ENCODE measurements at regions not wholly inside any gene's neighbourhood (a gene's known extent, or its start where the extent isn't known, plus 50 kb on each side); places are given as distances from the start of the nearest gene placed in this dataset.
"Not testable (repeated sequence)": the region's sequence is repeated elsewhere in the genome, so short reads cannot be mapped to it uniquely, and the experiment has no call there.

GRCh38 chrX:84870281-84870680 is 133.4 kb upstream of the APOOL start:
- DNase-seq = not testable (repeated sequence)

DNA sequence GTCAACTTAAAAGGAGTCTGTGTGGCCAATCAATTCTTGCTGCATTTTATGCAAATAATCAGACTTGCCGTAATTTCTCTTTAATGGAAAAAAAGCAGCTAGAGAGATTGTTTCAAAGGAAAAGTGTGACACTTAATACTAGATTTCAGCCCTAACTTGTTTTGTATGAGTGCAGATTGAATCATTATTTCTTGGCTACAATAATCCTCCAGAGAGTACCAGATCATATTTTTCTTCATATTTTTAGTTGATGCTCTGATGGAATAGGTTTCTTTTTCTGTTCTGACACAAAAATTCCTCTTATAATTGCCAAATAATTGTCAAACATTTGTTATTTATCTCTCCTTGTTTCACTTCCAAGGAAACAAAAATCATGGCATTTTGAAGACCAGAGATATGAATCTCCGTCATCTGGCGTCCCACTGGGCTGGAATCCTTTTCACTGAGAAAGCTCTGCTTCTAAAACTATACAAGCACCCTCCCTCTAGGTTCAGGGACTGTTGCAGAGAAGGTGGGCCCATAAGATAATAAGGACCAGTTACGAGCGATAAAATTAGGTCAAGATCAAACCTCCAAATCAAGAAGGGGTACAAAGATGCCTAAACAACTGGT is 131.4 kb upstream of the APOOL start:
- DNase-seq = not testable (repeated sequence)

- DNase-seq = no peak
These were observed 130.5 kb upstream of the APOOL start for GRCh38 chrX:84873176-84873575.

GRCh38 chrX:84876876-84877275 is 126.8 kb upstream of the APOOL start:
- DNase-seq = no peak

DNA sequence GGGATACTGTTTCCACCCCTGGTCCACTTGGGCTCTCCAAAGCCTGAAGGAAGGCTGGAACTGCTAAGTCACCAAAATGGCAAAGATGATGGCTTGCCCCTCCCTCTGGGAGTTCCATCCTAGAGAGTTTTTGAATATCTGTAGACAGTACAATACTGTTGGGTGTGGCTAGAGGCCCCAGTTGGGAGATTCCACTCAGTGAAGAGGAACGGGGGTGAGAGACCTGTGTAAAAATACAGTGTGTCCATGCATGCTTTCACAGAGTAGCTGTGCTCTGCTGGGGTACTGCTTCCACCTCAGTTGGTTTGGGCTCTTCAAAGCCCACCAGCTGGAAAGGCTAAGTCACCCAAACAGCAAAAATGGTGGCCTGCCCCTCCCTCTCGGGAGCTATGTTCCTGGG is 109.8 kb upstream of the APOOL start:
- no peak for DNase-seq

- DNase-seq = no peak
These were observed 96.2 kb upstream of the APOOL start for GRCh38 chrX:84907324-84907968.

DNA sequence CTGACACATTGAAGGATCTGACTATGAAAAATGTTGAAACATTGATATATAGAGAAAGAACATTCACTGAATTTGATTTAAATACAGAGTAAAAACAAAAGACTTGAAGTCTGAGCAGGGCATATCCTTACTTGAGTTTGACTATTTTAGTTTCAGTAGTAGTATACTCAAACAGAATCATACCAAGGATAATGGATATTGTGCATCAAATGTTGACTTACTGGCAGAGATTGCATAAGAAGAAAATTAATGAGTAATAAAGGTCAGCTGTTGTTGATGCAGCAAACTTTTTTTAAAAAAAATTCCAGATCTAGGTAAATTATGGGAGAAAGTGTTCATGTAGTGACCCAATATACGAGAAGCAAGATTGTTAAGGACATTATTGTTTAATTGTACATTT is 94.5 kb upstream of the APOOL start:
- DNase-seq = no peak

DNA sequence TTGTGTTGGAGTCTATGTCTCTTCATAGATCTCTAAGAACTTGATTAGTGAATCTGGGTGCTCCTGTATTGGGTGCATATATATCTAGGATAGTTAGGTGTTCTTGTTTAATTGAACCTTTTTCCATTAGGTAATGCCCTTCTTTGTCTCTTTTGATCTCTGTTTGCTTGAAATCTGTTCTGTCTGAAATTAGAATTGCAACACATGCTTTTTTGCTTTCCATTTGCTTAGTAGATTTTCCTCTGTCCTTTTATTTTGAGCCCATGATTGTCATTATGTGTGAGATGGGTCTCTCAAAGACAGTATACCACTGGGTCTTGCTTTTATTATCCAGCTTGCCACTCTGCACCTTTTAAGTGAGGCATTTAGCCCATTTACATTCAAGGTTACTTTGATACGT is 79.1 kb upstream of the APOOL start:
- no peak for DNase-seq

GRCh38 chrX:84932814-84933213 is 70.9 kb upstream of the APOOL start:
- no peak for DNase-seq

GRCh38 chrX:84933956-84934556 is 69.6 kb upstream of the APOOL start:
- no peak for DNase-seq

All from kidney glomerular epithelial cell (primary cell).